ENCODE measurements at regions not wholly inside any gene's neighbourhood (a gene's known extent, or its start where the extent isn't known, plus 50 kb on each side); places are given as distances from the start of the nearest gene placed in this dataset.

DNA sequence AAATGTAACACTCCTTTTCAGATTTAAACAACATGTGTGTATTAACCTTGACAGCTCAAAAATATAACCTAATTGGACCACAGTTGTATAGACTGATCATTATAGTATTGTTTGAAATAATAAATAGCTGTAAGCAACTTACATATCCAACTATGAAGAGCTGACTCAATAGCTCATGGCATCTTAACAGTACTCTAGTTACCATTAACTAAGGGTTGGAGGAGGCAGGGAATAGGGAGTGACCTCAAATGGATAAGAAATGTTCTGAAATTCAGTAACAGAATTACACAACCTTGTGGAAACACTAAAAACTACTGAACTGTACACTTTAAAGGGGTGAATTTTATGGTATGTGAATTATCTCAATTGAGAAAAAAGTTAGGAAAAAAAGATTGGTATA, 136.5 kb upstream of the CPEB2 start:
- no peak for DNase-seq (ENCODE audit: low read depth, low spot score)

DNA sequence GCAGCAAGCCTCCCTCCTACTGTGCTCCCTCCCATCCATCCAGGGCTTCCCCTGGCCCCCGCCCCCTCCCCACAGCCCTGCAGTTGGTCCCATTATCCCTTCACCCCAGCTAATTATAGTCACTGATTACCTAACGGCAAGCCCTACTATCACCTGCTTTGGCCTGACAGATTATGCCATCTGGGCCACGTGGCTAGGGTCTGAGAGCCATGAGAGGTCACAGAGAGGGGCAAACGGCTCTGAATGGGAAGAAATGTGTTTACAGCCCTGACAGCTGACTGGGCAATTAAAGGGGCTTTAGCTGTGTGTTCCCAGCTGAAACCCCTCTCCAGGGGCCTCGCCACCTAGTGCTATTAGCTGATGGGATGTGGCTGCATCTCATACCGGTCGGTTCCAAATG, 134.4 kb upstream of the CPEB2 start:
- no peak overlapping the region for H3K4me3 ChIP-seq (ENCODE audit: low read length)
- no peak for DNase-seq (ENCODE audit: low read depth, low spot score)

More for the DNA sequence above, 136.5 kb upstream of the CPEB2 start:
- no peak overlapping the region for H3K4me3 ChIP-seq (ENCODE audit: low read length)

DNA sequence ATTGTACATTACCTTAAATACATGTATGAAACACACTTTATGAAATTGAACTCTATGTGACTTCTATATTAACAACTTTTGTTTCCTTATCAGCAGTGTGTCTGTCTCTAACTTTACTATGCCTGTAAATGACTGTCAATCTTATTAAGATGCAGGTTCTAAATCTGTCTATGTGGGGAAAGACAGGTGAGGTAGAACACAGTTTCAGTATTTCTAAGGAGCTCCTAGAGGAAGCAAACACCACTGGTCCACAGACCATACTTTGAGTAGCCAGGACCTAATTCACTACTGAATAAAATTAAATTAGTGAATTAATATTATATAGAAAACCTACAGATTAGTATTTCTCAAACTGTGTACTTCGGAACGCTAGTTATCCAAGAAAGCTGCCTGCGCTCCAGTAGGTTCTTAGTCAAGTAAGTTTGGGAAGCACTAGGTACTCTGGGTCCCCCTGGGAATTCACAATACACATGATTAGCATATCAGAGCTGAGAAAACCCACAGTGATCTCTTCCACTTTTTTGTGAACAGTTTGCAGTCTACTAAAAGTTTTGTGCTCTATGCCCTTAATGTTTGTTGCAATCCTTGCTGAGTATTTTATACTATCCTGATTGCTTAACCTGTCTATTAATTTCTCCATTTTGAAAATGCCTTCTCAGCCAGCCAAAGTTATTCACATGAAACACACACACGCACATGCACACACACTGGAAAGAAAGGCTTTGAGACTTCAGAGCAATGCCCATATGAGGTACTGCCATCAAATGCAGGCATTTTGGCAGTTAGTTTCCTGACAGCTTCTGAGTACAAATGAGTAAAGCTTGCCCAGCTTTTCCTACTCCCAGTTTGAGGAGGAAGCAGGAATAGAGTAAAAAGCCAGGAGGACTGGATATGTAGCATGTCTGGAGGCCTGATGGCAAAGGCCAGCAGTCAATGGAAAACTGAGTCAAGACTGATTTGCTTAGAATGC, 133.6 kb upstream of the CPEB2 start:
- DNase-seq (ENCODE audit: low read depth, low spot score): no peak
- H3K4me3 ChIP-seq (ENCODE audit: low read length): no peak overlapping the region

DNA sequence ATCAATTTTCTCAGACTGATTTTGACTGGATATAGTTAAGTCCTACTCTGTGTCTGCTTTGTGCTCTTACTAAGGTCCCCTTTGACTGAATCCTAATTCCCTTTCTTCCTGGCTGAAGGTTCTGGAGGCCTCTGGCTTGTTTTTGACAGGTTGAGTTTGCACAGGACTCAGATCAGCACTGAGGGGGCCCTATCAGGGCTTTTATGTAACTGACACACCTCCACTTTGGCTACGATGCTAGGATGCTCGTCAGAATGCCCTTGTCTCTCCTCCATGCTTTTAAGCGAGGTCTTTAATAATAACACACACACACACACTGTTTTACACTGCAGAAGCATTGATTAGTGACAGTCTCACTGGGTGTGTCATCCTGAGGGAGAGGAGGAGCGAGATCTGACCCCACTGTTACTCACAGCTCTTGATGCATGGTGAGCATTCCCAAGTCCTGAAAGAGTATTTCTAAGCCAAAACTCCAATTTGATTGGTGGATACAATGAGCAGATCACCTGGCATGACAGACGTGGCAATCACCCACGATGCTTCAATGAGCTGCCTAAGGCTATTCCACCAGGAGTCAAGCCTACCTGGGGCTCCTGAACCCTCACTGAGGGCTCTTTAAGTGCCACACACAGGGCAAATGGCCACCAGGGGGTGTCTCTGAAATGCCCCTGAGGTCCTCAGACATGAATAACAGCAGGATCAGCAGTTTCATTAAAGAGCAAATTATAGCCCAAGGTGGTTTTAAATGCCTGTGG, 130.4 kb upstream of the CPEB2 start:
- peak; percentile 18 for DNase-seq (ENCODE audit: low read depth, low spot score)
- H3K4me3 ChIP-seq (ENCODE audit: low read length): no peak overlapping the region

DNA sequence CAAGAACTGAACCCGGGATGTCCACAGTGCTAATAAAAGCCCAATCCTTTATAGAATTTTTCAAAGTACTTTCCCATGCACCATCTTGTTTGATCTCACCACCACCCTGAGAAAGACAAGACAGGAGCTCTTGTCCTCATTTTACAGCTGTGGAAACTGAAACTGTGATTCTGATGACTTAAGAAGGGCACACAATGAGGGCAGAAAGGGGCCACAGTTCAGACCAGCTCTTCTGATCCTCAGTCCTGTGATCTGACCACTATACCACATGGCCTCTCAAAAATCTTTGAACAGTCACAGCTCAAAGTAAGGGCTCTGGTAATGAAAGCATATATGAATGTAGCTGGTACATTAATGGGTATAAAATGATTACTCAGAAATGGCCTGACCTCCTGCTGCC, 127.3 kb upstream of the CPEB2 start:
- DNase-seq (ENCODE audit: low read depth, low spot score): no peak
- H3K4me3 ChIP-seq (ENCODE audit: low read length): no peak overlapping the region

DNA sequence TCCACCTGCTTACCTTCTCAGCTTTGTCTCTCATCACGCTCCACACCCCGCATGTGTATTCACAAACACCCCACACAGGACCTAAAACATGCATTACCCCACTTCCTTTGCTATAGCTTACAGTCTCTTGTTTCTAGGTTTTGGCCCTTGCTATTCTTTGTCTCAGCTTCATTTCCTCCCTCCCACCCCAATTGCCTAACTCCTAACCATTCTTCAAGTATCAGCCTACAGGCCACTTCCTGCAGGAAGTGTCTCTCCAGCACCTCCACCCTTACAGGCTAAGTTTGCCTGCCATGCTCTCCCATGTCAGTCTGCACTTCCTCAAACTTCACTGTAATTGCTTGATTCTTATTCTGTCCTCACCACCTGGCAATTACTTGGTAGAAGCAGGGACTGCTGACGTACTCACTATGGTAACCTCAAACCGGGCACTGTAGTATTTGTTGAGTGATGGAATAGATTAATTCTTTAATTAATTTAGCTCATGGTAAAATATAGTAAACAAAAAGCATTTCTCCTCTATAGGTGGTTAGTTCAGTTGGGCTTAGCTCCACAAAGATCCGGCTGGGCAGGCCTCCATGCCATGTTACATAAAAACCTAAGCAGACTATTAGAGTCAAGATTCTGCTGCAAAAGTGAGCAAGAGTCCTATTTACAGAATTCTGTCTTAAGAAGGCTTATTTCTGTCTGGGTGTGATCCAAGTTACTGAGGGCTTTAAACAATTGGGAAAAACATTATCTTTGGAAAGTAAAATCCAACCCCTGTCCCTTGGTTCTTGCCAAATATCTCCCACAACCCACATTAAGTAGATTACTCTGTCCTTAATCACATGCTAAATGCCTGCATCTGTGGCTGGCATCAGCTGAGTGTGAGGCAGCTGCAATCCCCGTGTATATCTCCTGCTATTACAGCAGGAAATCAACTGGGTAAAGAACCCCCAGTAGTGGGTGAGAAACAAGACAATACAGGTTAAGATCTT, 124.7 kb upstream of the CPEB2 start:
- H3K4me3 ChIP-seq (ENCODE audit: low read length): no peak overlapping the region
- DNase-seq (ENCODE audit: low read depth, low spot score): peak; percentile 60

DNA sequence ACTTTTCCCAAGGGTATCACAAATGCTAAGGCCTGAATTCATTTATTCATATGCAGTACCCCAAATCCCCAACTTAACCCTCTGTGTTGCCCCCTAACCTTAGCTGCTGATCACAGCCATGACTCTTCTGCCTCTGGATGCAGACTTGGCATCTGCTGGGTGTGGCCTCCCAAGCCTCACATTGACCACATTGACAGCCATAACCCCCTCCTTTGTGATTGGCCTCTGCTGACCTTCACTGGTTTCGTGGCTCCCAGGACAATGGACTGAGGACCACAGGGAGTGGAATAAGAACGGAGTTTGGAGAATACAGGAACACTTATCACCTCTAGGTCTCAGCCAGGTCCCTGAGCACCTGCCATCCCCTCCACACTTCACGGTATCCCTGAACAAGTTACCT, 123.6 kb upstream of the CPEB2 start:
- H3K4me3 ChIP-seq (ENCODE audit: low read length): no peak overlapping the region
- DNase-seq (ENCODE audit: low read depth, low spot score): no peak

DNA sequence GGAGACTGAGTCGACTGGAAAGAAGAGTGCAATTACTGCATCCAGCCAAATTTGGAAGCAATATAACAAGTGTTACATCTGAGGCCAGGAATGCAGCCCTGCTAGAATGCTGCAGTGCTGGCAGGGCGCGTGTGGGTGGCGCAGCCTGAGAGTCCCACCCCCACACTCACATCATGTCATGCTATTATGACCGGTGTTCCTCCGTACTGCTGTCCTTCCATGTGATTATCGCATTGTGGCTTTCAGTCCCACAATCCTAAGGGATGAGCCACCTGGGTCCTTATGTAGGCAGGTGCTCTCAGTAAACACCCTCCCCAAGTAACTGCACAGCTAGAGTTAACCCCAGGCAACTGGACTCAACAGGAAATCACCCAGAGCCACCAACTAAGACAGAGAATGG, 122.6 kb upstream of the CPEB2 start:
- H3K4me3 ChIP-seq (ENCODE audit: low read length): no peak overlapping the region
- DNase-seq (ENCODE audit: low read depth, low spot score): no peak

DNA sequence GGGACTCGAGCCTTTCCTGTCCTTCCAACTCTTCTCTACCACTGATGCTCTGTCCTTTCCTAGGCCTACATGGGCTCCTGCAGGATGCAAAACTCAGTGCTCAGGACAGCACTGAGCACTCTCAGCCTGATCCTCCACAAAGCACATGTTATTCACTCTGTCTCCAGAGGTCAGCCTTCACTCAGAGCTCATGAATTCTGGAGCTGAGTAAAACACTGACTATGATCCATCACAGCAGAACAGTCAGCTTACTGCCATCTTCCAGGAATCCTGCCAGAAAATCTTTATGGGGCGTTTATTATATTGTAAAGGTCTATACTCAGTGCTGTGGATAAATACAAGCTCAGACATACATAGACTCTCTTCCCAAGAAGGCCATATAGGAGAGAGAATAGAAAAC, 121.5 kb upstream of the CPEB2 start:
- no peak overlapping the region for H3K4me3 ChIP-seq (ENCODE audit: low read length)
- no peak for DNase-seq (ENCODE audit: low read depth, low spot score)

DNA sequence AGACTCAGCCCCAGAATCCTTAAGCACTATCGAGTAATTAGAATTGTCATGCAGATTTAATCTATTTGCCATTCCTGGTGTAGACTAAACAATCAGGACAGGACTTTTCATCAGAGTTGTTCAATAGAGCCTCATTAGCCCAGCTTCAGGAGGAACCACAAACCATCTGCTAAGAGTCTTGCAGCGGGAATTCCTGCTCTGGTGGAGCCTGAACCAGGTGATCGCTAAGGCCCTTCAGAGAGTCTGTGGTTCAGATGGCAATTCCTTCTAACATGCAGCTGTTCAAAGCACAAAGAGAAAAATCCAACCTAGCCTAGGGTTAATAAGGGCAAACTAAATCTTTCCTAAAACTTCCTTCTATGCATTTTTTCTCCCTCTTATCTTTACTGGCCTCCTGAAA, 119.1 kb upstream of the CPEB2 start:
- DNase-seq (ENCODE audit: low read depth, low spot score): no peak
- no peak overlapping the region for H3K4me3 ChIP-seq (ENCODE audit: low read length)

DNA sequence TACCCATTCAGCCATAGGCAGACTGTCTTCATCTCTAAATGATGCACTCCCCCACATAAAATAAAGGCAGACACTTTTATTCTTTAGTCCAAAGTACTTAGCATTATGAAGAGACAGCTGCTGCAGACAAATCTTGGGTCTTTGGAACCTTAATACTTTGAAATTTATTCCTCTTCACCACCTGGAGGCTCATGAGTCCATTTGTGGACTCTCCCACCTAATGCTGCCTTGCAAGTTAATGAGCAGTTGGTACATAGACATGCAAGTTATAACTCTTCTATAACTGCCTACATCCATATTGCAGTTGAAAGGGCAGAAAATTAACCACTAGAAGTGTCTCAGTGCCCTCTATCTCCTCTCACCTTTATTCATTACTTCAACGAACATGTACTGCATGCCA, 118.6 kb upstream of the CPEB2 start:
- no peak overlapping the region for H3K4me3 ChIP-seq (ENCODE audit: low read length)
- DNase-seq (ENCODE audit: low read depth, low spot score): no peak

DNA sequence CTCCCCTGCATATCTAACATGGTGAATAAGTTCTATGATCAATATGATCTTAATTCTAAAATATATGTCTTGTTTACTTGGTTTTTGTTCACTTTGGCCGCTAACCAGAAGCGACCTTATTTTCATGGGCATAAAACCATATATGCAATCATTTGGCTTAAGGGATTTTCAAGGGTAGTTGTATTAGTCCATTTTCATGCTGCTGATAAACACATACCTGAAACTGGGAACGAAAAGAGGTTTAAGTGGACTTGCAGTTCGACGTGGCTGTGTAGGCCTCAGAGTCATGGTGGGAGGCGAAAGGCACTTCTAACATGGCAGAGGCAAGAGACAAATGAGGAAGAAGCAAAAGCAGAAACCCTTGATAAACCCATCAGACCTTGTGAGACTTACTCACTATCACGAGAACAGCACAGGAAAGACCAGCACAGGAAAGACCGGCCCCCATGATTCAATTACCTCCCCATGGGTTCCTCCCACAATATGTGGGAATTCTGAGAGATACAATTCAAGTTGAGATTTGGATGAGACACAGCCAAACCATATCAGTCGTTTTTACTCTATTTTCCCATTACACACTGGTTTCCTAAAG, 114.3 kb upstream of the CPEB2 start:
- DNase-seq (ENCODE audit: low read depth, low spot score): no peak
- H3K4me3 ChIP-seq (ENCODE audit: low read length): no peak overlapping the region

DNA sequence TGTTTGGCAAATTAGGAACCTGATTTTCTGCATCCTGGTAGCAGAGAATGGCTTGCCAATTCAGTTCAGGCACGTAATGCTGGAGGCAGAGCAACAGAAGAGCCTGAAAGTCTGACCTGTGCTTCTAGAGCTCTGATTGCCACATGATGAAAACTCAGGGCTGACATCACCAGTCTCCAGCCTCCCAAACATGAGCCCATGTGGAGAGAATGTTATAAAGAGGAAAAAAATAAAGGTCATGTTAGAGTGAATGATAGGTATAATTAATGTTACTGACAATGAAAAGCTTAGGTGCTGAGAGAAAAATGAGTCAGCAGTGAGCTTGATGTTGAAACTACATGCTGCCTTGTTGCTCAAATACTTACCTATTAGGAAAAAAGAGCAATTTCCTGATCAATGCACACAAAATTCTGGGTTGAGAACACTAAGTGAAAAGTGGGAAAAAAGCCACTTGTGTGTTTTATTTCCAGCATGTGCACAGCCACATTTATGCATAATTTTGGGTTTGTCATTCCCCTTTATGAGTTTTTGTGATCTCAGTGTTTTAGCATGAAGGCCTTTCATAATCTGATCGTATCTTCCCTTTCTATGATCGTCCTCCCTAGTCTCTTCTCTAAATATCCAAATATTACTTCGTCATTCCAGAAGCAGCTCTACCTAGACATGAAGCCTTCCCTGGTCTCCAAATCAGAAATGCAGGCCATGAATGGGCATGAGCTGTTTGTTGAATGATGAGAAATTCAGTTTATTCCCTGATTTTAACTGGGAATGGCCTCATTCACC, 113.3 kb upstream of the CPEB2 start:
- DNase-seq (ENCODE audit: low read depth, low spot score): no peak

DNA sequence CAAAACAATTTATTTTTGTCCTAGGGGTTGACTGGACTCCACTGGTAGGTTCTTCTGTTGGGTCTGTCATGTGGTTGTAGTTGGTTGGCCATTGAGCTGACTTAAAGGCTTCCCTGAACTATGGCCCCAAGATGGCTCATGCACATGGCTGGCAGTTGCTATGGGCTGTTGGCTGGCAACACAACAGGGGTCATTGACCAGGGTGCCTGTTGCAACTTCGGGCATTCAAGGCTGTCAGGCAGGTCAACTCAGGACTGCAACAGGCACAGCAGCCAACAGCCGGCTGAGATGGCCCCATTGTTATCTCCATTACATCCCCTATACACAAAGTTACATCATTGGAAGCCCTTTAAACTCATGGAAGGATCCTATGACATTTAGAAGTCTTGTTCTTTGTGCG, 109.7 kb upstream of the CPEB2 start:
- no peak for DNase-seq (ENCODE audit: low read depth, low spot score)
- H3K4me3 ChIP-seq (ENCODE audit: low read length): no peak overlapping the region

More for the DNA sequence above, 113.3 kb upstream of the CPEB2 start:
- H3K4me3 ChIP-seq (ENCODE audit: low read length): no peak overlapping the region

DNA sequence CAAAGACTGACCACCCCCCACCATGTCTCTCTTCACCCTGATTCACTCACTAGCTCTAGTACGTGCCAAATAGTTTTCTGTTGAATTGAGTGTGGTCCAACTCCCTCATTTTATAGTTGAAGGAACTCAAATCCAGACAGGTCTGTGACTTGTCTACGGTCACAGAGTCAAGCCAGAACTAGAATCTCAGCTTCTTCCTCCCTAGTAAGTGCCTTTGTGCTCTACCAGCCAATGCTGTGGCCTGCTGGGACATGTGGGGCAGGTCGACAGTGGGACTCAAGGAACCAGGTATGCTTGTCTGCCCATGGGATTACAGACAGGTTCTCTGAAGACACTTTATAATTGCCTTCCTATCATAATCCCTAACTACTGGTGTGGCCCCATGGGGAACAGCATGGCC, 108.6 kb upstream of the CPEB2 start:
- no peak for DNase-seq (ENCODE audit: low read depth, low spot score)
- no peak overlapping the region for H3K4me3 ChIP-seq (ENCODE audit: low read length)

DNA sequence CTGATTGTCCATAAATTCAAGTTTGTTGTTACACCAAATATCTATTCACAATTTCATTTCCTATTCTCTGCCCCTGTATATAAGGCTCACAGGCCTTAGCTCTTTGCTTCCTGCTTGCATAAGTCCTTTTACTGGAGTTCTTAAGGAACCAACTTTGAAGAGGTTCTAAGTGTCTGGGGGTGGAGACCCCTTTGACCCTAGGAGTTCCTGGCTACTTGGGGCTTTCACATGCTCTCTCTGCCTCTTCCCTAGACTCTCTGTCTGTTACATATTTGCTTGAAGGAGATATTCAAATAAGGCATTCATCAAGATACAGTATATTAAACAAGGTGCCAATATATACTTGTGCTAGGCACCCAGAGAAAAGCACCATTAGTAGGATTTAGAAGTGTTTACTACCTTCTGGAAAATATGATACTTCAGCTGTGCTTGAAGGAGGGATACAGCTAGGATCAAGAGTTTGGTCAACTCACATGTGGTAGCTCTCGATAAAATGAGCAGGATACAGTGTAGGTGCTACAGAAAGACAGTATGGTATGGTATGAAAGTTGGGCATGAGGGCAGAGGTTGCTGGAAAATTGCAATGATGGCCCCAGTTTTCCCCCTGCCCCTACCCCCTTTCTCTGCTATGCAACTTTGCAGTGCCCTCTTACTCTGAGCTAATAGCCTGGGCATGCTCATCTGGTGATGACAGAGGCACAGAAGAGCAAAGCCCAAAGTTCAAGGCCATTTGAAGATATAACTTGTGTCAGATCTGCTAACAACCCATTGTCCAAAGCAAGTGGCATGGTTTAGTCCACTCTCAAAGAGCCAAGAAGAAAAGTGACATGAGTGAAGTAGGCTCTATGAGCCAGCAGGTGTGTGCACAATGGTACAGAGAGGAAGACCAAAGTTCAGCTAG, 107.6 kb upstream of the CPEB2 start:
- H3K4me3 ChIP-seq (ENCODE audit: low read length): no peak overlapping the region
- DNase-seq (ENCODE audit: low read depth, low spot score): no peak

DNA sequence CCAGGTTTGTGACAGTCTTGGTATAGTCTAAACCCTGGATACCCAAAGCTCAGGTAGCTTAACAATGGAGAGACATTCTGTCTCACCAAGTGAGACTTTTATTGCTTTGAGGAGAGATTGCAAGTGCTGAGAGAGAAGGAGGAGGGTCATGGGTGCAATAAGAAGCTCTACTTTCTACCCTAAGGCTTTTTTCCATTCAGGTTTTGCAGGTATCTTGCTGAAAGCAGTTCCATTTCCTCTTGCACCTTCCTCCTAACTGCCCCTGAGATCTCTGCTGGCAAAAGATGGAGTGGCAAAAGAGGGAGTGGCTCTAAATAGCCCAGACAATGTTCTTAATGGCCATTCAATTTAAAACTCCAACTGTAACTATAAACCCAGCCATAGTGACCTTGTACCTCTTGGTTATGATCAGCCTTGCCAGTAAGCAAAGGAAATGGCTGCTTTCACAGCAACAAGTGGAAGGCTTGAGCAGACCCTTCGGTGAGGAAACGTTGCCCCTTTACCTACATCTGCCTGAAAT, 105.6 kb upstream of the CPEB2 start:
- DNase-seq (ENCODE audit: low read depth, low spot score): no peak

More for the DNA sequence above, 105.6 kb upstream of the CPEB2 start:
- no peak overlapping the region for H3K4me3 ChIP-seq (ENCODE audit: low read length)
